ENCODE measurements at regions not wholly inside any gene's neighbourhood (a gene's known extent, or its start where the extent isn't known, plus 50 kb on each side); places are given as distances from the start of the nearest gene placed in this dataset.

DNA sequence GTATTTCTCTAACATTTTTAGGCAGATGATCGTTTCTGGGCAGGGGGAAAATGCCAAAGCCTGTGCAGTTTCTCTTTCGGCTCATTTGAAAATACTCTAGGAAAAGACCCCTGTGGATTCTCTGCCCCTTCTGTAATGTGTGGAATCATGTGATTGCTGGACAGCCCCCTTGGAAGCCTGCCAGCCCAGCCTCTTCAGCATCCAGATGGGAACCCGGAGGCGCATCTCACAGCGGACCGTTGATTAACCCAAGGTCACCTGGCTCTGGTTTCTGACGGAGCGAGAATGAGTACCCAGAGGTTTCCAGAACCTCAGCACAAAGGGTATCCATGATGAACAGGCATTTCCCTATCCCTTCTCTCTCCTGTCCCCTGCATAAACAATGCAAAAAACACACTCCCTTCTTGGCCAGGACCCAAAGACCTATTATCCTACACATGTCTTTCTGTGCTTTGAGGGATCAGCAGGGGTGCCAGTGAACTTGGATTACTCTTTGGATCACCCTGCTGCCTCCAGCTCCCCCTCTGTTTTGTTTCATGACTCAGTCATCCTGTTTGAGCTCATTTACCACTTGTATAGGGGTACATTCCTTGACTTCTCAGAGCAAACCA lies 957.1 kb upstream of the RBFOX1 start:
- no peak overlapping the region for H3K9ac ChIP-seq (ENCODE audit: low read depth in 1 of 3, low read length in 3 of 3)
- no peaks in the 10 kb centered on the region for H3K9me3 ChIP-seq (ENCODE audit: control insufficient read depth in 3 of 3, low read length in 3 of 3)
- no peak overlapping the region for H3K4me3 ChIP-seq (ENCODE audit: low read length in 3 of 3)
- H3K27ac ChIP-seq (ENCODE audit: low read depth, low read length), result no peak overlapping the region
- no peaks in the 10 kb centered on the region for H3K36me3 ChIP-seq (ENCODE audit: control insufficient read depth in 3 of 3, insufficient read depth in 3 of 3, low read length in 3 of 3)
- H3K27me3 ChIP-seq (ENCODE audit: control insufficient read depth in 3 of 3, insufficient read depth in 3 of 3, low read length in 3 of 3), result no peaks in the 10 kb centered on the region
- H3K4me1 ChIP-seq (ENCODE audit: control insufficient read depth in 3 of 3, insufficient read depth in 3 of 3, low read length in 3 of 3), result no peaks in the 10 kb centered on the region

DNA sequence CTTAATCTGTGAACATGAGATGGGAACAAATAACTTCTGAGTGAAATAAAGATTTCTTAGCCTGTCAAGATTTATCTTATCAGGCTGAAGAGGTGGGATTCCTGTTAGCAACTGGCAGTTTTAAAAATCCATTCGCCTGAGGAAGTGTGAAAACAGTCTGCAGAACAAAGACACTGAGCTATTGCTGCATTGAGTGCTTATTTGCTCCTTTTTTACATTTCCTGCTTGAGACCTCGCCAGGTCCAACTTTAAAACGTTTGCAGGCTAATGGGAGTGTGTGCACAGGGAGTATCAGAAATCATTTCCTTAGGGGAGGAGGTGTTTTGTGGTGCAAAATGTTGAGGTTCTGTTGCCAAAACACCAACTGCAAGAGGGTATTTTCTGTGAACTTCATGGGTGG lies 957.8 kb upstream of the RBFOX1 start:
- Histone ChIP-seq H3K27me3 (ENCODE audit: control insufficient read depth in 3 of 3, insufficient read depth in 3 of 3, low read length in 3 of 3) (no peaks in the 10 kb centered on the region), H3K9me3 (ENCODE audit: control insufficient read depth in 3 of 3, low read length in 3 of 3) (no peaks in the 10 kb centered on the region), H3K27ac (ENCODE audit: low read depth, low read length) (no peak overlapping the region), H3K4me3 (ENCODE audit: low read length in 3 of 3) (no peak overlapping the region), H3K4me1 (ENCODE audit: control insufficient read depth in 3 of 3, insufficient read depth in 3 of 3, low read length in 3 of 3) (no peaks in the 10 kb centered on the region), H3K36me3 (ENCODE audit: control insufficient read depth in 3 of 3, insufficient read depth in 3 of 3, low read length in 3 of 3) (no peaks in the 10 kb centered on the region), H3K9ac (ENCODE audit: low read depth in 1 of 3, low read length in 3 of 3) (no peak overlapping the region)

DNA sequence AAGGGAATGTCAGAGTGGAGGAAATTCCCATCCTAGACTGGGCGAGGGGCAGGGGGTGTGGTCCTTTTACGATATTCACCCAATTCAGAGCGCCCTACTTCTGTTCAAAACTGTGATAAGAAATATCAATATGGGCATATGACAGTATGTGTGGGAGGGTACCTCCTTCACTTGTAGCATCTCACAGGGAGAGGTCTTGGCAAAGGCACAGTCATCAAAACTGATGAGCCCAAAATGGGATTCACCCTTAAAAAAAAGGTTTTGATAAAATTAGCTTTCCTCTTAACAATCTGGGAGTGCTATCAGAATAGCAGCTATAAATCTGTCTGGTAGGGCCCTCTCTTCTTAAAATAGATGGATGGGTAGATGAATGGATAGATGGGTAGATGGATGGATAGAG lies 967.8 kb upstream of the RBFOX1 start:
- Histone ChIP-seq H3K27me3 (ENCODE audit: control insufficient read depth in 3 of 3, insufficient read depth in 3 of 3, low read length in 3 of 3) (no peaks in the 10 kb centered on the region), H3K4me3 (ENCODE audit: low read length in 3 of 3) (no peak overlapping the region), H3K9me3 (ENCODE audit: control insufficient read depth in 3 of 3, low read length in 3 of 3) (peaks cover 0 to 6% (median 0%) of the 10 kb centered on the region in 3 donors), H3K9ac (ENCODE audit: low read depth in 1 of 3, low read length in 3 of 3) (no peak overlapping the region), H3K27ac (ENCODE audit: low read depth, low read length) (no peak overlapping the region), H3K4me1 (ENCODE audit: control insufficient read depth in 3 of 3, insufficient read depth in 3 of 3, low read length in 3 of 3) (no peaks in the 10 kb centered on the region), H3K36me3 (ENCODE audit: control insufficient read depth in 3 of 3, insufficient read depth in 3 of 3, low read length in 3 of 3) (no peaks in the 10 kb centered on the region)

DNA sequence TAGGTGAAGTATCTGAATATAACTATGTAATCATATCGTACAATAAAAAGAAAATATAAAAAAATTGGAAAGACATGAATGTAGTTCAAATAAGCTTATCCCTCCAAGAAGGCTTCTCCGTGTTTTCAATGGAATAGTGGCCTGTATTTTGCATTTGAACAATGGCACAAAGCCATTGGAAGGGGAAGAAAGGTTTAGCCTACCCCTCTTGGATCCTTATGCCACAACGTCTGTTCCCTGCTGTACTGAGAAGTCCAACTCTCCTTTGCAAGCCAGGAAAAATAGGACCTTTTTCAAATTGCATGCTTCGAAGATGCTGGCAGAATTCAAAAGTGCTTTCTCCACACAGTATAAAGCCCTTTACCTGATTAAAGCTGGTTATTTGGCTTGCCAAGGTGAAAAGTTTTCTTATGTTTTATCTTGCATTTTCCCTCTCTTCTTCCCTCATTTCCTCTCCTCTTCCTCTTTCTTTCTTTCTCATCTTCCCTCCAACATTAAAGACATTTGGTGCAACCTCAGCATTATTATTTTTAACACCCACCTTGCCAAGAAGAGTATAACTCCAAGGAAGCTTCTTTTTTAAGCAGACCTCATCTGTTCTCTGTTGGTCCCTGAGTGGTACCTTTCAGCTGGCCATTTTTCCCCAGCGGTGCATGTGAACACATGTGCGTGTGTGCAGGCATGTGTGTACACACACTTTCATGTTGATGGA lies 968.6 kb upstream of the RBFOX1 start:
- no peaks in the 10 kb centered on the region for H3K27me3 ChIP-seq (ENCODE audit: control insufficient read depth in 3 of 3, insufficient read depth in 3 of 3, low read length in 3 of 3)
- no peak overlapping the region for H3K9ac ChIP-seq (ENCODE audit: low read depth in 1 of 3, low read length in 3 of 3)
- no peaks in the 10 kb centered on the region for H3K36me3 ChIP-seq (ENCODE audit: control insufficient read depth in 3 of 3, insufficient read depth in 3 of 3, low read length in 3 of 3)
- no peaks in the 10 kb centered on the region for H3K4me1 ChIP-seq (ENCODE audit: control insufficient read depth in 3 of 3, insufficient read depth in 3 of 3, low read length in 3 of 3)
- H3K27ac ChIP-seq (ENCODE audit: low read depth, low read length), result no peak overlapping the region
- peaks cover 0 to 6% (median 3%) of the 10 kb centered on the region in 3 donors for H3K9me3 ChIP-seq (ENCODE audit: control insufficient read depth in 3 of 3, low read length in 3 of 3)
- H3K4me3 ChIP-seq (ENCODE audit: low read length in 3 of 3), result no peak overlapping the region

DNA sequence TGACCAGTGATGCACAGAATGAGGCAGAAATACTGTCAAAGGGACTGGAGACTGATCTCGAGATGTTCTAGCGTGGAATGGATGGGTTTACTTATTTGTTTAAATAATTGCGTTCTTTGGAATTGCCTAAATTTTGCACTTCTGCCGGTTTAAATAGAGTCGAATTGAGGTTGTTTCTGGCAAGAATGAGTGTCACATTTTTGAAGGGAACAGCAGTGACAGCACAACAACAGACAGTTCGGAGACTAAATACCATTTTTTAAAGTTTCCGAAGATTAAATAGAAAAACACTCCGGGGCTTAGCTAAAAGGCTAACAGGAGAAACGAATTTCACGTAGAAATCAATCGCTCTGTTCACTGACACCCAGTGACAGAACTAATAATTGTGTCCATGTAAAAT lies 969.2 kb upstream of the RBFOX1 start:
- Histone ChIP-seq H3K27ac (ENCODE audit: low read depth, low read length) (no peak overlapping the region), H3K27me3 (ENCODE audit: control insufficient read depth in 3 of 3, insufficient read depth in 3 of 3, low read length in 3 of 3) (no peaks in the 10 kb centered on the region), H3K9ac (ENCODE audit: low read depth in 1 of 3, low read length in 3 of 3) (no peak overlapping the region)

DNA sequence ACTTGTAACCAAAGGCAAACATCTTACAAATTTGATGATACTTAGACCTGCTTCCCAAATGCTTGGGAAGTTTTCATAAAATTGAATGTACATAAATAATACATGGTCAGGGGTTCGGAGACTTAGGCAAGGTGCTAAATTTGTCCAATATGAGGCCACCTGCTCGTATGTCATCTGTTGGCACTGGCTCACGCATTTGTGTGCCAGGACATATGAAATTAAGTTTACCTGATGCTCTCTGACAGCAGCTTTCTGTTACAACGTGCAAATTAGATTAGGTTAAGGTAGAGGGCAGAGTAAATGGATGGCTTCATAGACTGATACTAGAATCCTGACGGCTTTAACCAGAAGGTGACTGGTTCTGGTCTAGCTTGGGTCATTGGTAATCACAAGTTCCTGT lies 970.3 kb upstream of the RBFOX1 start:
- Histone ChIP-seq H3K36me3 (ENCODE audit: control insufficient read depth in 3 of 3, insufficient read depth in 3 of 3, low read length in 3 of 3) (no peaks in the 10 kb centered on the region), H3K4me1 (ENCODE audit: control insufficient read depth in 3 of 3, insufficient read depth in 3 of 3, low read length in 3 of 3) (no peaks in the 10 kb centered on the region), H3K27ac (ENCODE audit: low read depth, low read length) (no peak overlapping the region), H3K27me3 (ENCODE audit: control insufficient read depth in 3 of 3, insufficient read depth in 3 of 3, low read length in 3 of 3) (no peaks in the 10 kb centered on the region), H3K4me3 (ENCODE audit: low read length in 3 of 3) (no peak overlapping the region), H3K9me3 (ENCODE audit: control insufficient read depth in 3 of 3, low read length in 3 of 3) (peaks cover 0 to 6% (median 3%) of the 10 kb centered on the region in 3 donors), H3K9ac (ENCODE audit: low read depth in 1 of 3, low read length in 3 of 3) (no peak overlapping the region)

More for the DNA sequence above, 969.2 kb upstream of the RBFOX1 start:
- Histone ChIP-seq H3K4me1 (ENCODE audit: control insufficient read depth in 3 of 3, insufficient read depth in 3 of 3, low read length in 3 of 3) (no peaks in the 10 kb centered on the region), H3K36me3 (ENCODE audit: control insufficient read depth in 3 of 3, insufficient read depth in 3 of 3, low read length in 3 of 3) (no peaks in the 10 kb centered on the region), H3K4me3 (ENCODE audit: low read length in 3 of 3) (no peak overlapping the region), H3K9me3 (ENCODE audit: control insufficient read depth in 3 of 3, low read length in 3 of 3) (peaks cover 0 to 6% (median 3%) of the 10 kb centered on the region in 3 donors)

DNA sequence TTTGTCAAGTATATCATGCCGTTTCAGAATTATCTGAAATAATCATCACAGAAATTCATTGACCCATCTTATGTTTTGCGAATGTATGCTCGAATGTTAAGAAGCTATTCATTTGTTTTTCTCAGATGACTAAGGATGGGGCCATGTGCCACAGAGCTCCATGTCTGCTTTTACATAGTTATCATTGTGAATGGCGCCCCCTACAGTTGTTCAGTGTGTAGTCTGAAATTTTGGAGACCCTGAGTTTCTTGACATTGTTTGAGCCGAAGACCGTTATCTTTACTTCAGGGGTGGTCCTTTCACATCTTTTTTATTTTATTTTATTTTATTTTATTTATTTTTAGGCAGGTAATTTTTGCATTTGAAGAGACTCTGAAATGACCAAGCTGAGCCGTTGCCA lies 972.0 kb upstream of the RBFOX1 start:
- Histone ChIP-seq H3K36me3 (ENCODE audit: control insufficient read depth in 3 of 3, insufficient read depth in 3 of 3, low read length in 3 of 3) (no peaks in the 10 kb centered on the region), H3K9me3 (ENCODE audit: control insufficient read depth in 3 of 3, low read length in 3 of 3) (peaks cover 0 to 7% (median 3%) of the 10 kb centered on the region in 3 donors), H3K4me3 (ENCODE audit: low read length in 3 of 3) (no peak overlapping the region), H3K27ac (ENCODE audit: low read depth, low read length) (no peak overlapping the region), H3K27me3 (ENCODE audit: control insufficient read depth in 3 of 3, insufficient read depth in 3 of 3, low read length in 3 of 3) (no peaks in the 10 kb centered on the region), H3K9ac (ENCODE audit: low read depth in 1 of 3, low read length in 3 of 3) (no peak overlapping the region), H3K4me1 (ENCODE audit: control insufficient read depth in 3 of 3, insufficient read depth in 3 of 3, low read length in 3 of 3) (no peaks in the 10 kb centered on the region)

DNA sequence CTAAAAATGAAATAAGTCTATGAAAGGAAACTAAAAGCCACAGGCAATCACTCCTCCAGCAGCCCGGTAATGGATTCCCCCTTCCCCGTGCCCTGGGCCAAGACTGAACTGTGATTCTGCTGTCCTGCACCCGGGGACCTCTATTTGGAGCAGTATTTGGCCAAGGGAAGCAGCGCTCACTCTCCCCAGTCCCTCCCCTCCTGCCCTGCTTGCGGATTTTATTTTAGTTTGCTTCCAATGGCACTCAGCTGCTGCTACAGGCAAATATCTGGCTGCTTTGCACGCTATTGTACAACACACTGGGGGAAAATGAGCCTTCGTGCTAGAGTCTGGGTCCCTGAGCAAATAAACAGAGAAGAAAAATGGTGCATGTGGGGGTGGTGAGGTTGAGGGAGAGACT lies 975.7 kb upstream of the RBFOX1 start:
- no peaks in the 10 kb centered on the region for H3K4me1 ChIP-seq (ENCODE audit: control insufficient read depth in 3 of 3, insufficient read depth in 3 of 3, low read length in 3 of 3)
- H3K9me3 ChIP-seq (ENCODE audit: control insufficient read depth in 3 of 3, low read length in 3 of 3), result peaks cover 0 to 7% (median 2%) of the 10 kb centered on the region in 3 donors
- H3K36me3 ChIP-seq (ENCODE audit: control insufficient read depth in 3 of 3, insufficient read depth in 3 of 3, low read length in 3 of 3), result no peaks in the 10 kb centered on the region
- H3K27ac ChIP-seq (ENCODE audit: low read depth, low read length), result no peak overlapping the region
- no peak overlapping the region for H3K9ac ChIP-seq (ENCODE audit: low read depth in 1 of 3, low read length in 3 of 3)
- no peaks in the 10 kb centered on the region for H3K27me3 ChIP-seq (ENCODE audit: control insufficient read depth in 3 of 3, insufficient read depth in 3 of 3, low read length in 3 of 3)
- H3K4me3 ChIP-seq (ENCODE audit: low read length in 3 of 3), result no peak overlapping the region

DNA sequence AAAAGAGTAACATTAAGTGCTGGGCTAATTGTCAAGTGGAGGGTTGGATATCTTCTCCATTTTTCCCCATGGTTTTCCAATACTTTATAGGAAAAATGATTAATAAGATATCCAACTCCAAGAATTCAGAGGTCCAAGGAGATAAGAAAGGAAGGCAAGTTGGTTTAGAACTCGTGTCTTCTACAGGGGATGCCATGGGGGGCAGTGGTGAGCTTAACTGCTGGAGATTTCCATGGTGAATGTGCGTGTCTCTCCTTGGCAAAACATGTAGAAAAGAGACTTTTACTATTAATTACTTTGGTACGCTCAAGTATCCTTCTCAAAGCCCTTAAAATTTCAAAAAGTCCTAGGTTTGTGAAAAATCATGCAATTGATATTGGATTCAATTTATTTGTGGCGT lies 982.9 kb upstream of the RBFOX1 start:
- no peak overlapping the region for H3K9ac ChIP-seq (ENCODE audit: low read depth in 1 of 3, low read length in 3 of 3)
- no peak overlapping the region for H3K4me3 ChIP-seq (ENCODE audit: low read length in 3 of 3)
- no peak overlapping the region for H3K27ac ChIP-seq (ENCODE audit: low read depth, low read length)
- H3K36me3 ChIP-seq (ENCODE audit: control insufficient read depth in 3 of 3, insufficient read depth in 3 of 3, low read length in 3 of 3), result no peaks in the 10 kb centered on the region
- H3K27me3 ChIP-seq (ENCODE audit: control insufficient read depth in 3 of 3, insufficient read depth in 3 of 3, low read length in 3 of 3), result no peaks in the 10 kb centered on the region
- H3K9me3 ChIP-seq (ENCODE audit: control insufficient read depth in 3 of 3, low read length in 3 of 3), result peaks cover 0 to 9% (median 0%) of the 10 kb centered on the region in 3 donors
- H3K4me1 ChIP-seq (ENCODE audit: control insufficient read depth in 3 of 3, insufficient read depth in 3 of 3, low read length in 3 of 3), result no peaks in the 10 kb centered on the region

DNA sequence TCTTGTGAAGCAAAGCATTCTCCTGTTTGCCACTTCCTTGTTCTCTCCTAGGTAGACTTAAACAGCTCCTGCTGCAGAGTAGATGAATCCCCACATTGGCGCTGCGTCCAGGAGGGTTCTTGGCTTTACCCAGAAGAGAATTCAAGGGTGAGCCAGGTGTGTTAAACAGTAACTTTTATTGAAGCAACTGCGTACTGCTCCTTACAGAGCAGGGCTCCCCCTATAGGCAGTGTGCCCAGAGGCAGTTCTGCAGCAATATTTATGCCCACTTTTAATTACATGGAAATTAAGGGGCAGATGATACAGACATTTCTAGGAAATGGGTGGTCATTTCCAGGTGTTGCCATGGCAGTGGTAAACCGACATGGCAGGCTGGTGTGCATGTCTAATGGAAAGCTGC lies 987.6 kb upstream of the RBFOX1 start:
- Histone ChIP-seq H3K4me3 (ENCODE audit: low read length in 3 of 3) (no peak overlapping the region), H3K9me3 (ENCODE audit: control insufficient read depth in 3 of 3, low read length in 3 of 3) (peaks cover 0 to 8% (median 0%) of the 10 kb centered on the region in 3 donors), H3K4me1 (ENCODE audit: control insufficient read depth in 3 of 3, insufficient read depth in 3 of 3, low read length in 3 of 3) (no peaks in the 10 kb centered on the region), H3K36me3 (ENCODE audit: control insufficient read depth in 3 of 3, insufficient read depth in 3 of 3, low read length in 3 of 3) (no peaks in the 10 kb centered on the region), H3K27me3 (ENCODE audit: control insufficient read depth in 3 of 3, insufficient read depth in 3 of 3, low read length in 3 of 3) (no peaks in the 10 kb centered on the region), H3K9ac (ENCODE audit: low read depth in 1 of 3, low read length in 3 of 3) (no peak overlapping the region), H3K27ac (ENCODE audit: low read depth, low read length) (no peak overlapping the region)
